Ovary (tissue), 3 donors: ENCODE measurements at regions not wholly inside any gene's neighbourhood (a gene's known extent, or its start where the extent isn't known, plus 50 kb on each side); places are given as distances from the start of the nearest gene placed in this dataset.

Experiments
- CTCF ChIP-seq, 3 donors: fragments of 450-650 bp in 2 of 3; fragments of 200-600 bp in 1 of 3; IDR thresholded peaks; one replicate each; pipeline versions ENCODE4 v1.5.1 to v1.8.0; 2016 to 2022; ENCODE audit warnings: antibody characterized with exemption in 3 of 3, mild to moderate bottlenecking in 1 of 3
- EP300 ChIP-seq: sonication (generic); formaldehyde crosslinking; IDR thresholded peaks from one replicate; pipeline ENCODE4 v1.6.1; 2017; ENCODE audit warnings: antibody characterized with exemption
- POLR2A ChIP-seq: fragments of 450-650 bp; IDR thresholded peaks from one replicate; pipeline ENCODE4 v1.6.1; 2017; ENCODE audit warnings: antibody characterized with exemption, mild to moderate bottlenecking, moderate library complexity
- donor health status: DM: no; HTN: no; CAD: no.

- TF ChIP-seq CTCF (IDR thresholded peaks at IDR 0.05) (no peak), POLR2A (no peak), EP300 (no peak)
Observed at GRCh38 chrX:30010471-30010870, 204.9 kb upstream of the MAGEB2 start.
